ENCODE measurements at regions not wholly inside any gene's neighbourhood (a gene's known extent, or its start where the extent isn't known, plus 50 kb on each side); places are given as distances from the start of the nearest gene placed in this dataset.
"Not testable (repeated sequence)": the region's sequence is repeated elsewhere in the genome, so short reads cannot be mapped to it uniquely, and the experiment has no call there.

DNA sequence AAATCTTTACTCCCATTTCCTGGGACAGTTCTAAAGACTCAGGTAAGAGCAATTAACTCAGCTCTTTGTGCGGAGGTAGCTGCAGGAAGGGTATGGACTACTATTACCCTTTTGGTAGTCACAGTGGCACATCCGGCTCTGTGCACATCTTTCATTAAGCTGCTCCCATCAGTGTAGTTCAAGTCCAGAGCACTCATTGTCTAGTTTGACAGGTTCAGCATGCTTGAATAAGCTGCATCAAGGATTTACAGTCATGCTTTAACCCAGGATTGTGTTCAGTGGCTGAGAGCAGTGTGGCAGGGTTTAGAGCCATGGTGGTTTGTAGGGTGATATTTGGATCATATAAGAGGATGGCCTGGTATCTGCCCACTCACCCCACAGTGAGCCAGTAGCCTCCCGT, 478.4 kb upstream of the NDN start:
- TF ChIP-seq, protein P1, sequence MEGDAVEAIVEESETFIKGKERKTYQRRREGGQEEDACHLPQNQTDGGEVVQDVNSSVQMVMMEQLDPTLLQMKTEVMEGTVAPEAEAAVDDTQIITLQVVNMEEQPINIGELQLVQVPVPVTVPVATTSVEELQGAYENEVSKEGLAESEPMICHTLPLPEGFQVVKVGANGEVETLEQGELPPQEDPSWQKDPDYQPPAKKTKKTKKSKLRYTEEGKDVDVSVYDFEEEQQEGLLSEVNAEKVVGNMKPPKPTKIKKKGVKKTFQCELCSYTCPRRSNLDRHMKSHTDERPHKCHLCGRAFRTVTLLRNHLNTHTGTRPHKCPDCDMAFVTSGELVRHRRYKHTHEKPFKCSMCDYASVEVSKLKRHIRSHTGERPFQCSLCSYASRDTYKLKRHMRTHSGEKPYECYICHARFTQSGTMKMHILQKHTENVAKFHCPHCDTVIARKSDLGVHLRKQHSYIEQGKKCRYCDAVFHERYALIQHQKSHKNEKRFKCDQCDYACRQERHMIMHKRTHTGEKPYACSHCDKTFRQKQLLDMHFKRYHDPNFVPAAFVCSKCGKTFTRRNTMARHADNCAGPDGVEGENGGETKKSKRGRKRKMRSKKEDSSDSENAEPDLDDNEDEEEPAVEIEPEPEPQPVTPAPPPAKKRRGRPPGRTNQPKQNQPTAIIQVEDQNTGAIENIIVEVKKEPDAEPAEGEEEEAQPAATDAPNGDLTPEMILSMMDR (IDR thresholded peaks at IDR 0.05), result not testable (repeated sequence)
- TF ChIP-seq EP300 (IDR thresholded peaks at IDR 0.05), result not testable (repeated sequence)

Measured in sigmoid colon (tissue), 4 donors.